ENCODE measurements at regions not wholly inside any gene's neighbourhood (a gene's known extent, or its start where the extent isn't known, plus 50 kb on each side); places are given as distances from the start of the nearest gene placed in this dataset.
A peak's percentile ranks its signal among the peaks of the same experiment; 100 is the strongest.
"Not testable (repeated sequence)": the region's sequence is repeated elsewhere in the genome, so short reads cannot be mapped to it uniquely, and the experiment has no call there.

DNA sequence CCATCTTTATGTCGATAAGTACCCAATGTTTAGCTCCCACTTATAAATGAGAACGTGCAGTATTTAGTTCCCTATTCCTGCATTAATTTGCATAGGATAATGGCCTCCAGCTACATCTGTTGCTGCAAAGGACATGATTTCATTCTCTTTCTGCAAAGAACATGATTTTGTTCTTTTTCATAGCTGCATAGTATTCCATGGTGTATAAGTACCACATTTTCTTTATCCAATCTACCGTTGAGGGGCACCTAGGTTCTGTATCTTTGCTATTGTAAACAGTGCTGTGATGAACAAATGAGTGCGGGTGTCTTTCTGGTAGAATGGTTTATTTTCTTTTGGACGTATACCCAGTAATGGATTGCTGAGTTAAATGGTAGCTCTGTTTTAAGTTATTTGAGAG lies 63.0 kb downstream of the HLX start:
- no peak for DNase-seq (ENCODE audit: low read depth)

- not testable (repeated sequence) for DNase-seq (ENCODE audit: low read depth)
Observed at GRCh38 chr1:220942914-220943313, 63.7 kb downstream of the HLX start.

DNA sequence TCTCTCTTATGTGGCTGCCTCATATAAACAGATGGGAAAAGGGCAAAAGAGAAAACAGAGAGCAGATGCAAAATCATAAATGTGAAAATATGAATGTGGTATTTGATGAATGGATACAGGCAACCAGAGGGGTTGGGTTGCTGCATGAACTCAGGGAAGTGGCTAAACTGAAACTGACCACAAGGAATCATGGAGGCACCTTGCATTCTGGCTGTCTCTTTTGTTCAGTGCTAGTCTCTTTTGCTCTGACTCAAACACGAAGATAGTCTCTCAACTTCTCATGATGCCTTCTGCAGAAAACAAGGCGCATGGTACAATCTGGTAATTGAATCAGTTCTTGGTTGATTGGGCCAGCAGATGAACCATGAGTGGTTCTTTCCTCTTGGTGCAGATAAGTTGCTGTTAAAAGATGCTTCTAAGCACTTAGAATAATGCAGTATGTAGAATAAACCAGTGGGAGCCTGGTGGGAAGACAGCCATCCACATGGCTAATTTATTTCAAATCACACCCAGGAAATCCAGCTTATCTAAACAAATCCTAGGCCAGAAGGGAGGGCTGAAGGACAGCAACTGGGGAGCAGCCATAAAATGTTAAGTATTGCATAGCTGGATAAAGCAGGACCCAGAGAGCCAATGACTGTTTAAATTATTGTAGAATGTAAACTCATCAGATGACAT lies 64.2 kb downstream of the HLX start:
- DNase-seq (ENCODE audit: low read depth): no peak

DNA sequence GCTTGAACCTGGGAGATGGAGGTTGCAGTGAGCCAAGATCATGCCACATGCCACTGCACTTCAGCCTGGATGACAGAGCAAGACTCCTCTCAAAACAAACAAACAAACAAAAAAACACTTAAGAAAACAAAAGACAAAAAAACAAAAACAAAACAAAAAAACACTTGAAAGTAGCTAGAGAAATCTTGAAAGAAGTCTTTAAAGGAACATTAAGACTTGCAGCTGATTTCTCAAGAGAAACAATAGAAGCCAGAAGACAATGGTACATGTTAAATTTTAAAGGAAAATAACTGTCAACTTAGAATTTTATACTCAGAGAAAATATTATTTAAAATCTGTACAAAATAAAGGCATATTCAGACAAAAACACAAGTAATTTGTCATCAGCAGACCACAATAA lies 71.3 kb downstream of the HLX start:
- no peak for DNase-seq (ENCODE audit: low read depth)

DNA sequence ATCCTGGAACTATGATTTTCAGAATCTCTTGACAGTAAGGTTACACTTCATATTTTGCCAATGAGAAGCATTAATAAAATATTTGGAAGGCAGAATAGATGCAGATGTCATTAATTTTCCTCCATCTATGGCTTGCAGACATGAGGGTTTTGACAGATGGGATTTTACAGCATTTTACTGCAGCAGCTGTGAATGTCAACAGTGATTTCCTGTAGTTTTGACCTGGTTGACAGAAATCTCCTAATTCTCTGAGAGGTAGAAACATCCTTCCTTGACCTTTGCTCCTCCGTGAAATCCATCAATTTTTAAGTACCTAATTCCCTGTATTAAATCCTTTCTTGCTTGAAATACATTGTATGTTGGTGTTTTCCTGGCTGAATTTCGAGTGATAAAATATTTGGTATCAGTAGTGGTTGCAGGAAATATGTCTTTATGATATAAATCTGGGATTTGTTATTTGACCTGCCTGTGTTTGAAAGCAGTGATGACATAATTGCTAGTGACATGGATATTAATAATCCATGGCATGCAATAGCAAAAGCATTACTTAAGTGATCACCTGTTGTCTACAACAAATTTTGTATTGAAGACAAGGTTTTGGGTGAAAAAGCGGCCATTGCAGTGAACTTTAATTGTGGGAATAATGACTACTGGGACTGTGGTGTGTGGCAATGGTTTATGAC lies 73.9 kb downstream of the HLX start:
- DNase-seq (ENCODE audit: low read depth): no peak

GRCh38 chr1:220954321-220955075 lies 75.3 kb downstream of the HLX start:
- no peak for DNase-seq (ENCODE audit: low read depth)

- no peak for DNase-seq (ENCODE audit: low read depth)
Observed at GRCh38 chr1:220955116-220955515, 75.9 kb downstream of the HLX start.

DNA sequence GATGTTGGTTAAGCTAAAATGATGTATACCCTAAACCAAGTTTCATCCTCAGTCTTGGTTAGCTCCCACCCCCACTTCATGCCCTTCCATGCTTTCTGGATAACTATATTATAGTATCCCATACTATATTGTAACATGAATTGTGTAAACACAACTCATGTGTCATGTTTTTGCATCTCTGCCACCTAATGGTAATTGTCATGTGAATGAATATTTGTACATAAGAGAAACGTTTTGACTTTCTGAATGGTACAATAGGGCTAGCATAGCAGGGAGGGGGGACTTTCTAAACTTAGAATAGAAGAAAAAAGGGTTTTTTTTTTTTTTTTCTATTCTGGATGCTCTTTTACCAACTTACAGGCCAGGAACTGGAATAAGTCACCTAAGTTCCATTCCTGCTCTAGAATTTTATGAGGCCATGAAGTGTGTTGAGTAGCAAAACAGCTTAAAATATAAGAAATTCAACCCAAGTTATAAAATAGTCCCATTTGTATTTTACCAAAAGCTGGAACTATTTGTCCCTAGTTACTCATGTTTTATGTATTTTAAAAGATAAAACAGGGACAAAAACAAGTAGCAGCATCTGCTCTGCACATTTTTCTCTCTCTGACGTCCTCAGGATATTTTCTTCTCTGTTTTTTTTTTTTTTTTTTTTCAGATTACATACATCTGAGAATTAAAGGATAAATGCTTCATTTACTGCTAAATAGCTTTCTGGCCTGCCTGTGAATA lies 77.4 kb downstream of the HLX start:
- peak; percentile 44 for DNase-seq (ENCODE audit: low read depth)

DNA sequence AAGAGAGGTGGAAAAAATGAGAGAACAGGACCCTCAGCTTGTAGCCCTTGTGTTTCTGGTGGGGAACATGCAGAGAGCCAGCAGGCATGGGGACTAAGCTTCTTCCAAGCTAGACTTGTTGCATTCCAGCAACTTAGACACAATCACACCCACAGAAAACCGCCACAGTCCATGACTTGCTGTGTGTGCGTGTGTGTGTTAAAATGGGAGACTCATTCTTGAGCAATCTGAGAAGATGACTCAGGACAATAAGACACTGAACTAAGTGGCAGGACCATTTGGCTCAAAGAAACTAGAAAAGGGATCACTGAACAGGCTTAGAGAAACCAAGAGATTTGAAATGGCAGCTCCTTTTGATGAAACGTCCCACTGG lies 78.0 kb downstream of the HLX start:
- peak; percentile 96 for DNase-seq (ENCODE audit: low read depth)

- no peak for DNase-seq (ENCODE audit: low read depth)
Observed at GRCh38 chr1:220958234-220958633, 79.0 kb downstream of the HLX start.

GRCh38 chr1:220962031-220962751 lies 82.9 kb downstream of the HLX start:
- peak; percentile 92 for DNase-seq (ENCODE audit: low read depth)

- DNase-seq (ENCODE audit: low read depth): no peak
Observed at GRCh38 chr1:220966041-220966440, 86.8 kb downstream of the HLX start.

DNA sequence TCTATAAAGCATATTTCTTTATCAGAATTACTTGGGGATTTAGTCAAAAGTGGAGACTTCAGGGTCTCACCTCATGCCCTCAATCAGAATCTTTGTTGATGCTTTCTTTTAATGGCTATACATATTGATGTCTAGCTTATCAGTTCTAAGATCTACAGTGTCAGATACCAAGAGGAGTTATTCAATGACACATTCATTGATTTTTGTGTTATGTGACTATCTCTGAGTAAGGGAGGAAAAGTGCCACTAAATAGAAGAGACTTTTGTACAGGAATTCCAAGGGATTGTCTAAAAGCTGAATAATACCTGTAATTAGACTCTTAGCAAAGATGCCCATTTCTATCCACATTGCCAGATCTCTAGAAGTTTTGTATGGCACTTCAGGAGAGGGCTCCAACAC lies 87.2 kb downstream of the HLX start:
- no peak for DNase-seq (ENCODE audit: low read depth)

DNA sequence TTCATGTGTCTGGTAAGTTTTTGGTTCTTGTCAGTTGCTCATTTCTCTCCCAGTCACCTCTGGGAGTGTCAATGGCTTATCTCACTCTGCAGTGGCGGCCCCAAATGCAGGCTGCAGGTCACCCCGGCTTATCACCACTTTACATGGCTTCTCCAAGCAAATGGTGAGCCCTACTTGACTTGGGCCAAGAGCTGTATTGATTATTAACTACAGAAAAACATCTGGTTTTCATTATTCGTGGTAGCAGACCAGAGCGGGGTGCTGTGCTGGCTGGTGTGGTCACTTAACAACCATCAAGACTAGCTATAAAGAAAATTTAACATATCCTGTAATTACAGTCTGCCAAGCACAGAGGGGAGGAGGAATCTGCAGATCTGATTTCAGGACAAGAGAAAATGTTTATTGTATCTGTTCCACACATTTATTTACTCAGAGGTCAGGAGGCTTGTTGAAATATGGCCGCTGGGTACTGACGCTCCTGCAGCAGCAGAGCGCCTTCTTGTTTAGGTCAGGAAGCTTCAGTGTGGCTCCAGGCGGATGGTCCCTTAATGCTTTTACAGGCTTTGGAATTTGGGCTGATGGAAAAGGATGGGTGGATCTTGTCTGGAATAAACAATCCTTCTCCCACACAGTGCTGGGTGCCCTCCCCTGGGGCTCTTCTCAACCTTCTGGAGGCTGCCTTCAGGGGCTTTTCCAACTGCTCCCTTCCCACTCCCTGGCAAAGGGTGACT lies 87.8 kb downstream of the HLX start:
- DNase-seq (ENCODE audit: low read depth): no peak

DNA sequence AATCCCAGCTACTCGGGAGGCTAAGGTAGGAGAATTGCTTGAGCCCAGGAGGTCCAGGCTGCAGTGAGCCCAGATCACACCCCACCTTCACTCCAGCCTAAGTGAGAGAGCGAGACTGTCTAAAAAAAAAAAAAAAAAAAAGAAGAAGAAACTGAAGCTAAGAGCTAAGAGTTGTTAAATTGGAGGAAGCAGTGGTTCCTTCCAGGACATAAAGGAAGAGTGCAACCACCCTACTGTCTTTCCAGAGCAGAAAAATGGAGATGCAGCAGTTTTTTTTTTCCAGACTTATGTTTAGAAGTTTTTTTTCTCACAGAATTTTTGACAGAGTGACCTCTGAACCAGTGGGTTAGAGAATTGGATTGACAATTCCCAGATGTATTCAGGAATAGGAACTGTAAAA lies 88.7 kb downstream of the HLX start:
- DNase-seq (ENCODE audit: low read depth): no peak

DNA sequence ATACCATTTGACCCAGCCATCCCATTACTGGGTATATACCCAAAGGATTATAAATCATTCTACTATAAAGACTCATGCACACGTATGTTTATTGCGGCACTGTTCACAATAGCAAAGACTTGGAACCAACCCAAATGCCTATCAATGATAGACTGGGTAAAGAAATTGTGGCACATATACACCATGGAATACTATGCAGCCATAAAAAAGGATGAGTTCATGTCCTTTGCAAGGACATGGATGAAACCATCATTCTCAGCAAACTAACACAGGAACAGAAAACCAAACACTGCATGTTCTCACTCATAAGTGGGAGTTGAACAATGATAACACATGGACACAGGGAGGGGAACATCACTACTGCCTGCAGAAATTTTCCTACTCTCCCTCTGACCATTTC lies 90.0 kb downstream of the HLX start:
- not testable (repeated sequence) for DNase-seq (ENCODE audit: low read depth)

GRCh38 chr1:220970311-220970710 lies 91.1 kb downstream of the HLX start:
- DNase-seq (ENCODE audit: low read depth): no peak

GRCh38 chr1:220971221-220971620 lies 92.0 kb downstream of the HLX start:
- no peak for DNase-seq (ENCODE audit: low read depth)

- no peak for DNase-seq (ENCODE audit: low read depth)
Observed at GRCh38 chr1:220974431-220974830, 95.2 kb downstream of the HLX start.

GRCh38 chr1:220976390-220976789 lies 97.1 kb downstream of the HLX start:
- no peak for DNase-seq (ENCODE audit: low read depth)

DNA sequence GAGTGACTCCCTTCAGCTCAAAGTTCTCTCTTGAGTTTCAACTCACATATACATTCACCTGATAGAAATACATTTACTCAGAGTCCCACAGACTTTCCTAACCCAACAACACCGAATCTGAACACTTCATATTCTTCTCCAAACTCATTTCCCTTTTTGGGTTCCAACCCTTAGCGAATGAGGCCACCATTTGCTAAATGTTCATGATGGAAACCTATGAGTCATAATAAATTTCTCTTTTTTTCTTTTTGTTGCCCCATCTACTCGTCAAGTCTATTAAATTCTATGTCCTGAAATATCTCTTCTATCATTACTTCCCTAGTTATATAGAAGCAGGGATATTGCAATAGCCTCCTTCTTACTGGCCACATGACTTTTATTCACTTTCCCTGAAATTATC lies 100.1 kb downstream of the HLX start:
- no peak for DNase-seq (ENCODE audit: low read depth)
